ENCODE measurements at regions not wholly inside any gene's neighbourhood (a gene's known extent, or its start where the extent isn't known, plus 50 kb on each side); places are given as distances from the start of the nearest gene placed in this dataset.

- Histone ChIP-seq H3K27ac (ENCODE audit: insufficient read length, low read depth, low read length) (no peak overlapping the region), H3K4ac (ENCODE audit: low read depth, low read length) (no peak overlapping the region), H3K79me2 (ENCODE audit: insufficient read depth, low read length) (no peaks in the 10 kb centered on the region), H3K56ac (ENCODE audit: insufficient read length, low read depth, low read length) (no peak overlapping the region), H2BK5ac (ENCODE audit: insufficient read length, low read length) (no peak overlapping the region), H3K23ac (ENCODE audit: insufficient read length, low read depth, low read length) (no peak overlapping the region), H3T11ph (ENCODE audit: low read length) (no peak overlapping the region), H3K9ac (ENCODE audit: extremely low read depth, insufficient read length, low read length) (no peak overlapping the region), H2AFZ (ENCODE audit: low read length) (no peak overlapping the region), H4K8ac (replicated peaks; ENCODE audit: insufficient read length, low read depth, low read length) (no peak overlapping the region), H2BK15ac (ENCODE audit: low read depth, low read length) (no peak overlapping the region), H3K14ac (ENCODE audit: insufficient read depth, low read length) (no peak overlapping the region), H3K79me1 (ENCODE audit: insufficient read depth, low read depth, low read length, poor library complexity, severe bottlenecking) (no peaks in the 10 kb centered on the region), H3K9me3 (ENCODE audit: control insufficient read depth, low read depth, low read length) (no peaks in the 10 kb centered on the region), H3K27me3 (ENCODE audit: insufficient read depth, low read length) (no peaks in the 10 kb centered on the region), H3K4me1 (ENCODE audit: insufficient read depth, low read length) (peaks cover 3% of the 10 kb centered on the region; the same call in 1 of the 2 replicates), H4K20me1 (ENCODE audit: control insufficient read depth, insufficient read depth, insufficient read length) (no peaks in the 10 kb centered on the region), H2BK20ac (ENCODE audit: low read depth, low read length, poor library complexity, severe bottlenecking) (no peak overlapping the region), H3K23me2 (ENCODE audit: insufficient read length, low read depth, low read length, poor library complexity, severe bottlenecking) (no peaks in the 10 kb centered on the region), H4K5ac (ENCODE audit: insufficient read length, low read depth, low read length) (no peak overlapping the region), H2AK5ac (ENCODE audit: insufficient read length, low read length) (no peak overlapping the region), H3K4me2 (ENCODE audit: insufficient read depth, insufficient read length, low read length) (no peak overlapping the region), H3K18ac (ENCODE audit: insufficient read length, low read depth, low read length) (no peak overlapping the region), H4K91ac (ENCODE audit: insufficient read length, low read depth, low read length) (no peak overlapping the region), H2BK12ac (ENCODE audit: insufficient read length, low read depth, low read length) (no peak overlapping the region), H2BK120ac (ENCODE audit: low read depth, low read length, poor library complexity, severe bottlenecking) (no peak overlapping the region)
- no peak for TF ChIP-seq CTCF (conservative IDR thresholded peaks at IDR 0.05)
- H3K4me1 Mint-ChIP-seq: peaks cover 15 to 25% of the 10 kb centered on the region in 2 experiments
- no CpG with 5 or more reads among the region's 3 CpGs for WGBS (ENCODE audit: extremely low coverage, insufficient read length, low lambda C conversion rate)
- DNase-seq: no peak
- peaks cover 0 to 4% of the 10 kb centered on the region in 2 experiments; a peak in 2 of 5 replicates for H3K9me3 Mint-ChIP-seq
- no peaks in the 10 kb centered on the region for H3K27me3 Mint-ChIP-seq (ENCODE audit: low read depth)
- H3K4me3 Mint-ChIP-seq: no peak overlapping the region
- peaks cover 0 to 3% (median 2%) of the 10 kb centered on the region in 3 experiments; a peak in 4 of 7 replicates for H3K36me3 Mint-ChIP-seq (ENCODE audit: insufficient read depth in 1 of 3, low read depth in 3 of 3)
- peak overlapping the region in 1 of 3 experiments; percentile 58; a peak in 3 of 7 replicates for H3K27ac Mint-ChIP-seq
These were observed 179.0 kb downstream of the CEP135 start for GRCh38 chr4:56127716-56128115.

Data from H9 (cell line).